Testis (tissue), 2 donors: ENCODE measurements at regions not wholly inside any gene's neighbourhood (a gene's known extent, or its start where the extent isn't known, plus 50 kb on each side); places are given as distances from the start of the nearest gene placed in this dataset.

ENCODE experiments used
- POLR2A ChIP-seq: fragments of 450-650 bp; IDR thresholded peaks from one replicate; pipeline ENCODE4 v1.6.1; 2017; ENCODE audit warnings: antibody characterized with exemption, mild to moderate bottlenecking, moderate library complexity
- TF ChIP-seq, protein P1 (sequence below), 3 experiments: fragments of 450-650 bp in 2 of 3; fragments of 200-600 bp in 1 of 3; sonication (generic) in 1 of 3; IDR thresholded peaks; one replicate each; pipeline ENCODE4 v1.5.1; 2016 to 2019; ENCODE audit warnings: antibody characterized with exemption in 3 of 3, mild to moderate bottlenecking in 2 of 3, moderate library complexity in 1 of 3

- TF ChIP-seq, protein P1, sequence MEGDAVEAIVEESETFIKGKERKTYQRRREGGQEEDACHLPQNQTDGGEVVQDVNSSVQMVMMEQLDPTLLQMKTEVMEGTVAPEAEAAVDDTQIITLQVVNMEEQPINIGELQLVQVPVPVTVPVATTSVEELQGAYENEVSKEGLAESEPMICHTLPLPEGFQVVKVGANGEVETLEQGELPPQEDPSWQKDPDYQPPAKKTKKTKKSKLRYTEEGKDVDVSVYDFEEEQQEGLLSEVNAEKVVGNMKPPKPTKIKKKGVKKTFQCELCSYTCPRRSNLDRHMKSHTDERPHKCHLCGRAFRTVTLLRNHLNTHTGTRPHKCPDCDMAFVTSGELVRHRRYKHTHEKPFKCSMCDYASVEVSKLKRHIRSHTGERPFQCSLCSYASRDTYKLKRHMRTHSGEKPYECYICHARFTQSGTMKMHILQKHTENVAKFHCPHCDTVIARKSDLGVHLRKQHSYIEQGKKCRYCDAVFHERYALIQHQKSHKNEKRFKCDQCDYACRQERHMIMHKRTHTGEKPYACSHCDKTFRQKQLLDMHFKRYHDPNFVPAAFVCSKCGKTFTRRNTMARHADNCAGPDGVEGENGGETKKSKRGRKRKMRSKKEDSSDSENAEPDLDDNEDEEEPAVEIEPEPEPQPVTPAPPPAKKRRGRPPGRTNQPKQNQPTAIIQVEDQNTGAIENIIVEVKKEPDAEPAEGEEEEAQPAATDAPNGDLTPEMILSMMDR (IDR thresholded peaks at IDR 0.05) = no peak
- no peak for TF ChIP-seq POLR2A
Observed at GRCh38 chr11:92386577-92386976, 162.0 kb downstream of the FAT3 start.
